Hypothalamus (tissue), 51 donors: ENCODE measurements at regions not wholly inside any gene's neighbourhood (a gene's known extent, or its start where the extent isn't known, plus 50 kb on each side); places are given as distances from the start of the nearest gene placed in this dataset.

Experiments used
- DNase-seq, 51 donors: peaks; one replicate each; lab custom pipeline; 2025; lab: John Stamatoyannopoulos, UW

DNA sequence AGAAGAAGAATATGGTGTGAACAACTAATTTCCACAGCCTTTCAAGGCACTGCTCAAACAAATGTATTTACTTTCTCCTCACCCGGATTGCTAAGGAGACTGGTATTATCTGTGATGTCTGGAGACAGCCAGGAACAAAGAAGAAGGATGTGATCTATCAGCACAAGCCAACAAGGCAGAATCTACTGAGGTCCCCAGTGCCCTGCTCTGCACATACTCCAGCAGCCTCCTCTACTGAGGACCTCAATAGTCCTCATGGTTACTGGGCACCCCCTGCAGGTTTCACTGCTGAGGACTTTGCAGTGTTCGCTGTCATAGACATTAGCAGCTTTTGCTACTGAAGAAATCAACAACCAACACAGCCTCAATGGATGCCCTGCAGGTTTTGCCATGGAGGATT is 930.1 kb downstream of the ADGRL3 start:
- DNase-seq: no peak
